ENCODE measurements at regions not wholly inside any gene's neighbourhood (a gene's known extent, or its start where the extent isn't known, plus 50 kb on each side); places are given as distances from the start of the nearest gene placed in this dataset.
A peak's percentile ranks its signal among the peaks of the same experiment; 100 is the strongest.
"Not testable (repeated sequence)": the region's sequence is repeated elsewhere in the genome, so short reads cannot be mapped to it uniquely, and the experiment has no call there.

GRCh38 chr2:34602262-34602661, 1003.2 kb upstream of the FAM98A start:
- in situ Hi-C loops (cut with HindIII; ENCODE audit: low pct_ligation_motif_present, low pct_unique_long_range_greater_than_20kb, low sequenced_read_pairs): no loop called here
- DNase-seq: no peak

- in situ Hi-C loops (cut with HindIII; ENCODE audit: low pct_ligation_motif_present, low pct_unique_long_range_greater_than_20kb, low sequenced_read_pairs): no loop called here
- DNase-seq: no peak
Measured at GRCh38 chr2:34601561-34601960, 1002.5 kb upstream of the FAM98A start.

GRCh38 chr2:34578641-34579040, 979.5 kb upstream of the FAM98A start:
- peak; percentile 4 for DNase-seq
- in situ Hi-C loops (cut with HindIII; ENCODE audit: low pct_ligation_motif_present, low pct_unique_long_range_greater_than_20kb, low sequenced_read_pairs): no loop called here

- in situ Hi-C loops (cut with HindIII; ENCODE audit: low pct_ligation_motif_present, low pct_unique_long_range_greater_than_20kb, low sequenced_read_pairs): no loop called here
- DNase-seq: peak; percentile 63
Measured at GRCh38 chr2:34570266-34570872, 971.3 kb upstream of the FAM98A start.

GRCh38 chr2:34567128-34567527, 968.0 kb upstream of the FAM98A start:
- no peak for DNase-seq
- in situ Hi-C loops (cut with HindIII; ENCODE audit: low pct_ligation_motif_present, low pct_unique_long_range_greater_than_20kb, low sequenced_read_pairs): no loop called here

GRCh38 chr2:34552337-34552736, 953.2 kb upstream of the FAM98A start:
- DNase-seq: no peak
- in situ Hi-C loops (cut with HindIII; ENCODE audit: low pct_ligation_motif_present, low pct_unique_long_range_greater_than_20kb, low sequenced_read_pairs): no loop called here

- in situ Hi-C loops (cut with HindIII; ENCODE audit: low pct_ligation_motif_present, low pct_unique_long_range_greater_than_20kb, low sequenced_read_pairs): no loop called here
- no peak for DNase-seq
Measured at GRCh38 chr2:34549710-34550345, 950.7 kb upstream of the FAM98A start.

GRCh38 chr2:34547900-34548299, 948.8 kb upstream of the FAM98A start:
- no peak for DNase-seq
- in situ Hi-C loops (cut with HindIII; ENCODE audit: low pct_ligation_motif_present, low pct_unique_long_range_greater_than_20kb, low sequenced_read_pairs): no loop called here

GRCh38 chr2:34547340-34547739, 948.2 kb upstream of the FAM98A start:
- DNase-seq: no peak
- in situ Hi-C loops (cut with HindIII; ENCODE audit: low pct_ligation_motif_present, low pct_unique_long_range_greater_than_20kb, low sequenced_read_pairs): no loop called here

- DNase-seq: no peak
- in situ Hi-C loops (cut with HindIII; ENCODE audit: low pct_ligation_motif_present, low pct_unique_long_range_greater_than_20kb, low sequenced_read_pairs): no loop called here
Measured at GRCh38 chr2:34545486-34546136, 946.5 kb upstream of the FAM98A start.

GRCh38 chr2:34534761-34535160, 935.7 kb upstream of the FAM98A start:
- in situ Hi-C loops (cut with HindIII; ENCODE audit: low pct_ligation_motif_present, low pct_unique_long_range_greater_than_20kb, low sequenced_read_pairs): no loop called here
- no peak for DNase-seq

- in situ Hi-C loops (cut with HindIII; ENCODE audit: low pct_ligation_motif_present, low pct_unique_long_range_greater_than_20kb, low sequenced_read_pairs): no loop called here
- DNase-seq: no peak
Measured at GRCh38 chr2:34534341-34534740, 935.2 kb upstream of the FAM98A start.

GRCh38 chr2:34533585-34534183, 934.6 kb upstream of the FAM98A start:
- no peak for DNase-seq
- in situ Hi-C loops (cut with HindIII; ENCODE audit: low pct_ligation_motif_present, low pct_unique_long_range_greater_than_20kb, low sequenced_read_pairs): no loop called here

GRCh38 chr2:34529965-34530364, 930.9 kb upstream of the FAM98A start:
- DNase-seq: no peak
- in situ Hi-C loops (cut with HindIII; ENCODE audit: low pct_ligation_motif_present, low pct_unique_long_range_greater_than_20kb, low sequenced_read_pairs): no loop called here

- DNase-seq: no peak
- in situ Hi-C loops (cut with HindIII; ENCODE audit: low pct_ligation_motif_present, low pct_unique_long_range_greater_than_20kb, low sequenced_read_pairs): no loop called here
Measured at GRCh38 chr2:34523958-34524514, 924.9 kb upstream of the FAM98A start.

GRCh38 chr2:34519659-34520058, 920.6 kb upstream of the FAM98A start:
- in situ Hi-C loops (cut with HindIII; ENCODE audit: low pct_ligation_motif_present, low pct_unique_long_range_greater_than_20kb, low sequenced_read_pairs): no loop called here
- DNase-seq: no peak

GRCh38 chr2:34498561-34498960, 899.5 kb upstream of the FAM98A start:
- in situ Hi-C loops (cut with HindIII; ENCODE audit: low pct_ligation_motif_present, low pct_unique_long_range_greater_than_20kb, low sequenced_read_pairs): no loop called here
- no peak for DNase-seq

- in situ Hi-C loops (cut with HindIII; ENCODE audit: low pct_ligation_motif_present, low pct_unique_long_range_greater_than_20kb, low sequenced_read_pairs); DNase-seq: not testable (repeated sequence)
Measured at GRCh38 chr2:34494192-34494591, 895.1 kb upstream of the FAM98A start.
